Tibial nerve (tissue), 4 donors: ENCODE measurements at regions not wholly inside any gene's neighbourhood (a gene's known extent, or its start where the extent isn't known, plus 50 kb on each side); places are given as distances from the start of the nearest gene placed in this dataset.

Experiments
- DNase-seq, 2 donors: peaks; one replicate each; pipeline ENCODE4 v3.0.0-alpha.2; 2019; ENCODE audit warnings: low spot score in 2 of 2
- H3K27ac ChIP-seq, 4 donors: fragments of 200-600 bp; sonication (generic) in 3 of 4; one replicate each; pipeline ENCODE4 v1.5.1; 2017 to 2019; ENCODE audit warnings: mild to moderate bottlenecking in 1 of 4
- H3K27me3 ChIP-seq, 2 donors: fragments of 200-600 bp; sonication (generic) in 1 of 2; one replicate each; pipeline versions ENCODE4 v1.5.1 to v1.6.0; 2017 to 2019
- H3K36me3 ChIP-seq, 3 donors: fragments of 200-600 bp; sonication (generic); one replicate each; pipeline ENCODE4 v1.5.1; 2018 to 2019
- H3K4me1 ChIP-seq, 4 donors: fragments of 200-600 bp; sonication (generic) in 3 of 4; one replicate each; pipeline ENCODE4 v1.5.1; 2017 to 2019
- H3K4me3 ChIP-seq, 4 donors: fragments of 200-600 bp; sonication (generic) in 3 of 4; one replicate each; pipeline ENCODE4 v1.5.1; 2017 to 2019; ENCODE audit warnings: mild to moderate bottlenecking in 1 of 4, moderate library complexity in 1 of 4
- H3K9me3 ChIP-seq, 4 donors: fragments of 200-600 bp; sonication (generic) in 3 of 4; one replicate each; pipeline ENCODE4 v1.5.1; 2017 to 2019
- EP300 ChIP-seq, 2 donors: sonication (generic); formaldehyde crosslinking; IDR thresholded peaks; one replicate each; pipeline ENCODE4 v1.6.1; 2017; ENCODE audit warnings: antibody characterized with exemption in 2 of 2, mild to moderate bottlenecking in 1 of 2
- POLR2A ChIP-seq, 2 donors: fragments of 450-650 bp; IDR thresholded peaks; one replicate each; pipeline ENCODE4 v1.6.1; 2017; ENCODE audit warnings: antibody characterized with exemption in 2 of 2, mild to moderate bottlenecking in 2 of 2, moderate library complexity in 2 of 2
- WGBS, 2 donors: methylation state at CpG; one replicate each; pipeline ENCODE4 v1.1.5; 2018; 5-methylcytosine and 5-hydroxymethylcytosine counted together
- TF ChIP-seq, protein P1 (sequence below), 5 experiments: fragments of 200-600 bp in 3 of 5; fragments of 450-650 bp in 2 of 5; sonication (generic) in 3 of 5; IDR thresholded peaks; one replicate each; pipeline ENCODE4 v1.5.1; 2016 to 2019; ENCODE audit warnings: antibody characterized with exemption in 5 of 5, mild to moderate bottlenecking in 3 of 5, moderate library complexity in 2 of 5

DNA sequence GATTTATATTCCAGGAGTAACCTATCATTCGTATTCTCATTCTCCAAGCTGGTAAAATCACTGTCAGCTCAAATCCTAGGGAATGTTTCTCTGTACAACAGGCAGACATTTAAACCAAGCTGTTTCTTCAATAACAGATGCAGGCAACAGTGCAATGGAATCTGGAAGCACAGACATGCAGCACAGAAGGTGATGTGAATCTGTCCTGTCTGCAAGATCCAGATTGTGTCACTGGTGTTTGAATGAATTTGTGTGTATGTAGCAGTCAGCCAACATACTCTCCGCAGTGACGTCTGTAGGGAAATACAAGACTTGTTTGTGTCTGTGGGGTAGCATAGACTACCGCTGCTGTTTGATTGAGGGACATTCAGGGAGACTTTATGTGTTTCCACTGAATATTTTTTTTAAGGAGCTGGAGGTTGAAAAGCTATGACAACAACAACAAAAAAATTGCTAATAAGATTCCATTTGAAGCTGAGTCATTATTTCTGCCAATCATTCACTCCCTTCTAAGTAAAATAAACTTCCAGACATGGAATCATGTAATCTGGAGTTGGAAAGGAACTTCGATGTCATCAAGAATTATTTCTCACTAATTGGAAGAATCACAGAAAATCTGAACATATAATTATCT lies 122.9 kb upstream of the MYO3A start:
- H3K4me3 ChIP-seq = no peak overlapping the region
- DNase-seq = no peak
- no peaks in the 10 kb centered on the region for H3K4me1 ChIP-seq
- H3K36me3 ChIP-seq = no peaks in the 10 kb centered on the region
- TF ChIP-seq POLR2A (IDR thresholded peaks at IDR 0.05) = no peak
- TF ChIP-seq, protein P1, sequence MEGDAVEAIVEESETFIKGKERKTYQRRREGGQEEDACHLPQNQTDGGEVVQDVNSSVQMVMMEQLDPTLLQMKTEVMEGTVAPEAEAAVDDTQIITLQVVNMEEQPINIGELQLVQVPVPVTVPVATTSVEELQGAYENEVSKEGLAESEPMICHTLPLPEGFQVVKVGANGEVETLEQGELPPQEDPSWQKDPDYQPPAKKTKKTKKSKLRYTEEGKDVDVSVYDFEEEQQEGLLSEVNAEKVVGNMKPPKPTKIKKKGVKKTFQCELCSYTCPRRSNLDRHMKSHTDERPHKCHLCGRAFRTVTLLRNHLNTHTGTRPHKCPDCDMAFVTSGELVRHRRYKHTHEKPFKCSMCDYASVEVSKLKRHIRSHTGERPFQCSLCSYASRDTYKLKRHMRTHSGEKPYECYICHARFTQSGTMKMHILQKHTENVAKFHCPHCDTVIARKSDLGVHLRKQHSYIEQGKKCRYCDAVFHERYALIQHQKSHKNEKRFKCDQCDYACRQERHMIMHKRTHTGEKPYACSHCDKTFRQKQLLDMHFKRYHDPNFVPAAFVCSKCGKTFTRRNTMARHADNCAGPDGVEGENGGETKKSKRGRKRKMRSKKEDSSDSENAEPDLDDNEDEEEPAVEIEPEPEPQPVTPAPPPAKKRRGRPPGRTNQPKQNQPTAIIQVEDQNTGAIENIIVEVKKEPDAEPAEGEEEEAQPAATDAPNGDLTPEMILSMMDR (IDR thresholded peaks at IDR 0.05) = no peak
- no peak for TF ChIP-seq EP300 (IDR thresholded peaks at IDR 0.05)
- H3K27ac ChIP-seq = no peak overlapping the region
- WGBS, 2 donors = 46 to 50% methylated on average over 5 of the region's 5 CpGs
- no peaks in the 10 kb centered on the region for H3K27me3 ChIP-seq
- no peaks in the 10 kb centered on the region for H3K9me3 ChIP-seq

DNA sequence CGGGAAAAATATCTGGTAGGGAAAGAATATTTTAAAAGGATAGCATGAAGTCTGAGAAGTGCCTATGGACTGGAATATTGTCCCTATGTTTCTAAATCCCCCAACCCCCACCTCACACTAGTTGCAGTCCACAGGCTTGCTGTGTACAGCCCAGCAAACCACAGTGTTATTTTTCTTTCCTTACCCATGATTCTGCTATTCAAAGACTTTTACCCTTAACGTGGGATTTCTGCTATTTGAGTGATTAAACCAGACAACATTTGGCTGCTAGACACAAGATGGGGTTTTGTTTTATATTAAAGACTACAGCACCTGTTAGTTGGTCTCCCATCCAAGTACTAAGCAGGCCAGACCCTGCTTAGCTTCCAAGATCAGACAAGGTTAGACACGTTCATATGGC lies 120.5 kb upstream of the MYO3A start:
- TF ChIP-seq POLR2A (IDR thresholded peaks at IDR 0.05) (no peak), EP300 (IDR thresholded peaks at IDR 0.05) (no peak)
- TF ChIP-seq, protein P1 (IDR thresholded peaks at IDR 0.05) = no peak
- H3K4me1 ChIP-seq = no peaks in the 10 kb centered on the region
- no peaks in the 10 kb centered on the region for H3K36me3 ChIP-seq
- DNase-seq = no peak
- H3K4me3 ChIP-seq = no peak overlapping the region
- 49 to 65% methylated on average over 3 of the region's 3 CpGs for WGBS, 2 donors
- no peak overlapping the region for H3K27ac ChIP-seq
- no peaks in the 10 kb centered on the region for H3K9me3 ChIP-seq
- no peaks in the 10 kb centered on the region for H3K27me3 ChIP-seq

- H3K36me3 ChIP-seq = no peaks in the 10 kb centered on the region
- WGBS, 2 donors = 39 to 76% methylated on average over 1 of the region's 1 CpG
- no peak for TF ChIP-seq POLR2A (IDR thresholded peaks at IDR 0.05)
- TF ChIP-seq, protein P1 (IDR thresholded peaks at IDR 0.05) = no peak
- no peak for TF ChIP-seq EP300 (IDR thresholded peaks at IDR 0.05)
Observed at GRCh38 chr10:25815236-25815635, 118.8 kb upstream of the MYO3A start.

DNA sequence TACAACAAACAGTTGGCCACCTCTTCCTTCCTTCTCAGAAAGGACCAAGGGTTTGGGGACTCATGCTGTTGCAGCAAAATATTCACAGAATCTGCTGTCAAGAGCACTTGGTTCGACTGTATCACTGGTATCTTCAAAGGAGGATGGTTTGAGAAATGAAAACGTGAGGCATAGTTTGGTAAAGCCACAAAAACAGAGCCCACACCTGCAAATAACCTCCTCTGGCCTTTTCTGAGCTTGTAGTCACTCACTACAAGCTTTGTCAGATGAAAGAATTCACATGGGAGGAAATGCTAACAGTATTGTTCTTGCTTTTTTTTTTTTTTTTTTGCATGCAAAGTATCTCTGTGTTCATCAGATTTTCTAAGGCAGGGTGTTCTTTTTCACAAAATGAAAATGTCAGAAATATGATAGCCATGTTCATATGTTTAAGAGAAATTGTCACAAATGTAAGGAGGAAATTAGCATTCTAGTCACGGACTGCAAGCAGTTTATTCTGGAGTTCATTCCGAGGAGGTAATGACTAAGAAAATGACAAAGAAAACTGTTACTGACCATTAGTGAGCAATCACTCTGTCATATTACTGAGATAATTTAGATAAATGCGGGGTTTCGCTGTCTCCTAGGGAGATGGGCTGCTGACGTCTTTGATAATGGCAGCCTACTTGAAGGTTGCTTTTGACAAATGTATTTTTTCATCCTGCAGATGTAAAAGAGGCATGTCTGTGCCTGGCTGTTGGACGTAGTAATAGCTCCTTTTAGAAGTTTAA lies 117.8 kb upstream of the MYO3A start:
- Histone ChIP-seq H3K4me1 (no peaks in the 10 kb centered on the region), H3K36me3 (no peaks in the 10 kb centered on the region), H3K27ac (no peak overlapping the region), H3K27me3 (no peaks in the 10 kb centered on the region), H3K9me3 (no peaks in the 10 kb centered on the region), H3K4me3 (no peak overlapping the region)
- TF ChIP-seq EP300 (IDR thresholded peaks at IDR 0.05) (no peak), POLR2A (IDR thresholded peaks at IDR 0.05) (no peak)
- TF ChIP-seq, protein P1 (IDR thresholded peaks at IDR 0.05) = no peak
- 66 to 69% methylated on average over 8 of the region's 8 CpGs for WGBS, 2 donors
- DNase-seq = no peak

More at GRCh38 chr10:25815236-25815635, 118.8 kb upstream of the MYO3A start:
- no peaks in the 10 kb centered on the region for H3K4me1 ChIP-seq
- no peak overlapping the region for H3K4me3 ChIP-seq
- H3K9me3 ChIP-seq = no peaks in the 10 kb centered on the region
- H3K27me3 ChIP-seq = no peaks in the 10 kb centered on the region
- no peak overlapping the region for H3K27ac ChIP-seq
- DNase-seq = no peak

GRCh38 chr10:25817200-25817599 lies 116.8 kb upstream of the MYO3A start:
- Histone ChIP-seq H3K36me3 (no peaks in the 10 kb centered on the region), H3K4me3 (no peak overlapping the region), H3K4me1 (no peaks in the 10 kb centered on the region), H3K27me3 (no peaks in the 10 kb centered on the region), H3K9me3 (no peaks in the 10 kb centered on the region), H3K27ac (no peak overlapping the region)
- TF ChIP-seq POLR2A (IDR thresholded peaks at IDR 0.05) = no peak
- DNase-seq = no peak
- 91 to 97% methylated on average over 1 of the region's 1 CpG for whole genome bisulfite sequencing, 2 donors
